Activated CD4-positive, alpha-beta T cell treated with anti-CD3 and anti-CD28 coated beads, Interleukin-2, amount 50 U/mL, for 48 hours (primary cell): ENCODE measurements at regions not wholly inside any gene's neighbourhood (a gene's known extent, or its start where the extent isn't known, plus 50 kb on each side); places are given as distances from the start of the nearest gene placed in this dataset.

Experiments
- DNase-seq, 2 experiments: peaks; one replicate each; pipeline ENCODE4 v3.0.0-alpha.2; 2020

DNA sequence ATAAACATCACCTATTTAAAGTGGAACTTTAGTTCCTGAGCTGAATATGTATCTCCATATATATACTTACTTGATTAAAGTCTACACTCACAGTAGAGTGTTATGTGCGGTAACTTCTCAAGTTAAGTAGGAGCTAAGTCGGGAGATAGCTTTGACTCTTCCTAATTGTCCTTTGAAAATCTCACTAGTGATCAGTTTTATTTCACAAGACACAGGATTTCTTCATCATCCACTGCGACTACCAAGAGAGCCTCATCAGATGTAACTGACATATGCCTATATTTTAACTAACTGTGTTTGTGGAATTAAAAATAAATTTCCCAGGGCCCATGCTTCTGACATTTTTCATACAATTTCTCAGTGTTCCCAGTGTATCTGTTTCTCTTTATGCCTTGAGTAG lies 1664.0 kb downstream of the EFNB2 start:
- no peak for DNase-seq

GRCh38 chr13:104869501-104869900 lies 1666.0 kb downstream of the EFNB2 start:
- DNase-seq: no peak

DNA sequence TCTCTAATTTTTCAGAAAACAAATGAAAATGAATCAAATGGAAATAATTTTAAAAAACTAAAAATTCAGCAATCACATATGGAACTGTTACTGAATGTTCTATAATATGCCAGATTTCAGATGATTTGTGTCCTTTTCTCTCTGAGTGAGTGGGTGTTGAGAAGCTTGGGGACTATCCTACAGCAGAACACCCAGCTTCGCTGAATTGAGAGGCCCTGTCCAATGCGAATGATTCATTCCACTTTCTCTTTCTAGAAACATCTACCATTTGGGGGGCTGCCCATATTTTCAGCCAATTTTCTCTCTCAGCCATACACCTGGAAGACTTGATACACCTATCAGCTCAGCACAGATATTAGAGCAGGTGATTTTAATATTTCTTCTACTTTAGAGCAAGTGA lies 1666.7 kb downstream of the EFNB2 start:
- no peak for DNase-seq

- no peak for DNase-seq
Measured at GRCh38 chr13:104855581-104855980, 1679.9 kb downstream of the EFNB2 start.

DNA sequence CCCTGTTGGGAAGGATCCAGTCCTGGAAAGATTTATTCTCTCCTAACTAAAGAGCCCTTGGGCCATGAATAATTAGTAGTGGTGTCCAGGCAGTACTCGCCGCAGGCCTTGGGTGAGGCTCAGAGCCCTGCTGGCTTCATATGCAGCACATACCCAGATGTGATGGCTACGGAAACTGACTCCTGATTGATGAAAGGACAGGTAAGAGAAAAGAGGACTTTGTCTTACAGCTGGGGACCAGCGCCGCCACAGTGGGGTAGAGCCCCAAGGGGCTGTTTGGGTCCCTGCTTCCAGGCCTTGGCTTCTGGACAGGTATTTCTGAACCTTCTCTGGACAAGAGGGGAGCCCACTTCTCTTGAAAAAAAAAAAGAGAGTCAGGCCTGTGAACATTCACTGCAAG lies 1680.8 kb downstream of the EFNB2 start:
- DNase-seq: no peak

- DNase-seq: no peak
Measured at GRCh38 chr13:104854007-104854406, 1681.5 kb downstream of the EFNB2 start.

DNA sequence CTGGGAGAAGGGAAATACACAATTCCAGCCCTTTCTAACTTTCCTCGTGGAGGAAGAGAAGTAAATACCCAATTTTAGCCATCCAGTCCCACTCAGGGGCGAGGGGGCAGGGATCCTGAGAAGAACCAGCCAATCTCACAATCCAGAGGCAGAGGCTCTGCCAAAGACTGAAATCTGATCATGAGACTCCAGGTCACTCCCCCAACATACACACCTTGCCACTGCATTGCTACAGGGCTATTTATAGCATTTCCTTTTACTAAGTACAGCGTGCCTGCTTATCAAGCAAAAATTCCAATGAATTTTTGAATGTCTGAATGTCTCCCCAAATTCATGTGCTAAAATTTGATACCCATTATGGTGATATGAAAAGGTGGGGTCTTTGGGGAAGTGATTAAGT lies 1687.5 kb downstream of the EFNB2 start:
- DNase-seq: no peak

- no peak for DNase-seq
Measured at GRCh38 chr13:104843401-104843800, 1692.1 kb downstream of the EFNB2 start.

DNA sequence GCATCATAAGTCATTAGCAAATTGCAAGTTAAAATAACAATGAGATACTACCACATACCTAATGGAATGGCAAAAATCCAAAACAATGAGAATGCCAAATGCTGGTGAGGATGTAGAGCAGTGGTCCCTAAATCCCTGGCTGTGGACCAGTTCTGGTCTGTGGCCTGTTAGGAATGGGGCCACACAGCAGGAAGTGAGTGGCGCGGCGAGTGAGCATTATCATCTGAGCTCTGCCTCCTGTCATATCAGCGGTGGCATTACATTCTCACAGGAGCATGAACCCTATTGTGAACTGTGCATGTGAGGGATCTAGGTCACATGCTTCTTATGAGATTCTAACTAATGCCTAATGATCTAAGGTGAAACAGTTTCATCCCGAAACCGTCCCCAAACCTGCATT lies 1694.4 kb downstream of the EFNB2 start:
- no peak for DNase-seq

DNA sequence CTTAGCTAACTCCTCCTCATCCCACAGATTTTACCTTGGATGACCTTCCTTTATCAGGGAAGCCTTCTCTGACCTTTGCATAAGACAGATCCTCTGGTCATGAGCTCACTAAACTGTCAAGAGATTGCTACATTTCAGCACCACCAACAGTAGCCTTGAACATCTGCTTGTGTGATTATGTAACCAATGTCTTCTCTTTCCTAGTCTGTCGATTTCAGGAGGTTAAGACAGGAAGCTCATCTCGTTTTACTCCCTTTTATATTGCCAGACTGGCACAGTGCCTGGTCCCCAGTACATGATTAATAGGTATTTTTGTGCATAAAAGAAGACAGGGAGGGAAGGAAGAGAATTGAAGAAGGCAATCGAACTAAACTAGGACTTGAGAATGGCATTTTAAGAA lies 1697.7 kb downstream of the EFNB2 start:
- no peak for DNase-seq

DNA sequence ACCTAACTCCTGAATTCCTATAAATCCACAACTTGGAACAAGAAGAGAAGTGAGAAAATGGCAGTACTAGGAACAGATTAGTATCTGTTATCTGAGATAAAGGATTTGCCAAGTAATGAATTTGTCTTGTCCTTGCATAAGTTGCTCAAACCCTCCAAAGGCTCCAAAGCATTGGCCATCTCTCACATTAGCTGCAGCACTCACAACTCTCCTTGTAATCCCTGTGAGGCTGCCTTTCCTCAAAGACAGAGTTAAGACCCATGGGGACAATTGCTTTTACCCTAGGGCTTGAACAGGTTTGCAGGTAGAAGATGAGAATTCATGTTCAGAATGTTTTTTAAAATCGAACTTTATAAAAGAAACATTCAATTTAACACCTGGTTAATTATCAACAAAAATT lies 1702.2 kb downstream of the EFNB2 start:
- DNase-seq: no peak

DNA sequence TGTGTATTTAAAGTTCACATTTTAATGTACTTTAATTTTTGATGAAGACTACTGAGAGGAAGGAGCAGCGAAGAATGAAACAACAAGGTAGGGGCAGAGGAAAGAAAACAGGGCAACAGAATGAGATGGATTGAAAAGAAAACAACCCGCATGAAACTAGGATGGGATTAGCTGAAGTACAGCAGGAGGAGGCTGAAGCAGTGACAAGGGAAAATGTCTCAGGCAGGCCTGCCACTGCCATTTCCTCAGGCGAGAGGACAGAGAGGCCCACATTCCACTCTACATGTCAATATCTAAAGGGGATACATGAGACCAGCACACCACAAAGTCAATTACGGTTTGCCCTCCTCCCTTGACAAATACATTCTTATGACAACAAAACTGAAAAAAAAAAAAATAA lies 1703.2 kb downstream of the EFNB2 start:
- DNase-seq: no peak

- DNase-seq: no peak
Measured at GRCh38 chr13:104831831-104832230, 1703.6 kb downstream of the EFNB2 start.

DNA sequence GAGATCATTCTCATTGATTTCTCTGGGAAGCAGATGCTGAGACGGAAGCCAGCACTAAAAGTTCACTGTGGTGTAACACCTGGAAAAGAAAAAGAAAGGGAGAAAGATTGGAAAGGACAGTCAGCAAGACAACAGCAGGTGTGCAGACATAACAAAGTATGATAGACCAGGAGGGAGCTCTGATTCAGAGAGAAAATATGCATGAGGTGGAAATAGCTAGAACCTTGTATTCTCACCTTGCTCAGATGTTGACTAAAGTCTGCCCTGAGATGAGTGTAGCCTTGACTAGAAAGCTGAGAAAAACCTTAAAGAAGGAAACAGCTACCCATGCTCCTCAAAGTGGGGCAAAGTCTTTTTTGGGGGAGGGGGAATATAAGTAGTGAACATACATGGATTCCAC lies 1711.8 kb downstream of the EFNB2 start:
- no peak for DNase-seq

DNA sequence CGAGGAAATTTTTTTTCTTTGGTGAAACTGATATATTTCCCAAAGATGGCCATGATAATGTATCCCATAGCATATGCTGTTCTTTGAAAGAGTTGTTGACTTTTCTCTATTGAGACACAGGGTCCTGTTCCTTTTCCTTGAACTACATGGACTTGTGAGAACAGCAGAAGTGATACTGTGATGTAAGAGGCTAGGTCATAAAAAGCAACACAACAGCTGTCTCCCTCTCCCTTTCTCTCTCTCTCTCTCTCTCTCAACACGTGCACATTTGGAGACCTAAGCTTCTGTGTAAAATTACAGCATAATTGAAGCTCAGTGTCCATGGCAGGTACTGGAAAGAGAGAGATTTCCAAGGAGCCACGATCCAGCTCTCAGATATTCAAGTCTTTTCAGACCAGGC lies 1712.4 kb downstream of the EFNB2 start:
- DNase-seq: no peak

GRCh38 chr13:104817271-104817670 lies 1718.2 kb downstream of the EFNB2 start:
- no peak for DNase-seq

DNA sequence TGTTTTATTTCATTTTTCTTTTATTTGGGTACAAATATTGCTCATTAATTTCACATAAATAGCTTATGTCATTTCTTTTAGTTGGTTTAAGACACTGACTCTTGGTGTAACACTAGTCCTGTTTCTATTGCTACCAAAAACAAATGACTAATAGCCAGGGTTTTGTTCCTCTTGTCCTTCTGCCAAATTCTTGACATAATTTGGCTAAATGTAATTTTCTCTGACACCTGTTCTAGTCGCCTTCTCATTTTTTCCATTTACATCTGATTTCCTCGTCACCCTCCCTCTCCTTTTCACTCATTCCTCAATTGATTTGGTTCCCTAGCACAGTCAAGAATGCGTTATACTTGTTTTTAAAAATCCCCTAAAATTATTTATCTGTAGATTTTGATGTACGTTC lies 1718.7 kb downstream of the EFNB2 start:
- no peak for DNase-seq

DNA sequence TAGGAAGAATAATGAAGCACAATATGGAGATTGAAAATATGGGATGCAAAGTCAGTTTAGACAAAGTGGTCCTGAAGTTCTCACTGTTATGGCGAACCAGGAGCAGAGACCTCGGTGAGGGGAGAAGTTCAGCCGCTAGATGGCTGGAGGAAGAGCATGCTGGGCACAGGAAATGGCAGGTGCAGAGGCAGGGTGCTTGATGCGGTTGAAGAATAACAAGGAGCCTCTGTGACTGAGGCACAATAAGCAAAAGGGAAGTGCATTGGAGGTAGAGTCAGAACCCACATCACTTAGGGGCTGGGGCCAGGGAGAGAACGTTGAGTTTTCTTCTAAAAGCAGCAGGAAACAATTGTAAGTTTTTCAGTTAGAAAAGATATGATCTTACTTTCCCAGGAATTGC lies 1725.2 kb downstream of the EFNB2 start:
- DNase-seq: no peak

DNA sequence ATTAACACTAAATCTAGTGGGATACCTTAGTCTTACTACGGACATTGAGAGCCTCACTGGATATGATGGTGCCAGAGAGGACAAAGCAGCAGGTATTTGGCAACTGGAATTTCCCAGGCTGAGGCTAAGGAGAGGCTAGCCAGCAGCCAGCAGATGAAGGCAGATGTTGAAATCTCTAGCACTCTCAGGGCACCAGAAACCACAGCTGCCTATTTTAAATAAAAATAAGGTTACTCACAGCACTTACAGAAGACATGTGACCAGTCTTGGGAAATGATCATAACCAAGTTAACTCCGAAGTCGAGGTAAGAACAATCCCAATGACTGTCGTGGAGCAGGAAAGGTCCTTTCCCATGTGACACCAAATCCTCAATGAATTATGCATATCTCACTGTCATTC lies 1726.0 kb downstream of the EFNB2 start:
- no peak for DNase-seq

DNA sequence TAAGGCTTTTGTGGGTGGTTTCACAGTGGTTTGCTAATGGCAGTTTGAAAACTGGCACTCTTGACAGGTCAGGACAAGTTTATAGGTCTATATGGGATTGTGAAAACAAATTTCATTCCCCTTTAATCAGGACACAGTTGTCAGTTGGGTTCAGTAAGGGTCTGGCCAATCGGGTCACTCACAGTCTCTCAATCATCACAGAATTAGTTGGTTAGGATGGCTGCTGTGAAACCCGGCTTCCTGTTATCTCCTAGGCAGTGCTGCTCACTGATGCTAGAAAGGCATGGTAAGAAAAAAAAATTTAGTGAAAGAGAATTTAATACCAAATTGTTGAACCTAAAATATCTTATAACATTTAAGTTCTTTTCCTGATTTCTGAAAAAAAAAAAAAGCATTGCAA lies 1730.1 kb downstream of the EFNB2 start:
- DNase-seq: no peak

DNA sequence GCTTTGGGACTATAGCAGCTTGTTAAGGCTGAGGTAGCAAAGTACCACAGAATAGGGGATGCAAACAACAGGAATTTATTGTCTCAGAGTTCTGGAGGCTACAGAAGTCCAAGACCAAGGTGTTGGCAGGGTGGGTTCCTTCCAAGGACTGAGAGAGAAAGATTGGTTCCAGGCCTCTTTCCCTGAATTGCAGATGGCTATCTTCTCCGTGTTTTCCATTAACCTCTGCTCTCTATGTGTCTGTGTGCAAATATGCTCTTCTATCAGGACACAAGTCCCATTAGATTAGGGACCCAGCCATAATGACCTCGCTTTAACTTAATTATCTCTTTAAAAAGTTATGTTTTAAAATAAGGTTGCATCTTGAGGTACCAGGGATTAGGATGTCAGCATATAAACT lies 1732.9 kb upstream of the SLC10A2 start:
- DNase-seq: no peak

DNA sequence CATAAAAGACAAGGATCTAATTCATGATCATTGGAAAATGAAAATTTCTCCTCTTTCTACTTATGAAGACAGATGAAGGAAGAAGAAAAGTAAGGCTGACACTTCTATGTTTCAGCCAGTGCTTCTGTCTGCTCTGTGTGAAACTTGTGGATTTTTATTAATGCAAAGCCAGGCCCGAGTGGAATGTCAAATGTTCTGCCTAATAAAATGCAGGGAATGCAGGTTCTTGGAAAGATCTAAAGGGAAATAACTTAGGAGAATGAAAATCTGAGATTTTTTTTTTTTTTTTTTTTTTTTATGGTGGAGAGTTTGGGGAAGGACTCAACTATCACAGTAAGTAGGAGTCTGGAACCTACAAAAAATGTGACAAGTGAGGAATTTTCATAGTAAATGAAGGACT lies 1732.3 kb upstream of the SLC10A2 start:
- DNase-seq: no peak

GRCh38 chr13:104796581-104796980 lies 1730.4 kb upstream of the SLC10A2 start:
- no peak for DNase-seq

GRCh38 chr13:104785952-104786351 lies 1719.7 kb upstream of the SLC10A2 start:
- DNase-seq: no peak

DNA sequence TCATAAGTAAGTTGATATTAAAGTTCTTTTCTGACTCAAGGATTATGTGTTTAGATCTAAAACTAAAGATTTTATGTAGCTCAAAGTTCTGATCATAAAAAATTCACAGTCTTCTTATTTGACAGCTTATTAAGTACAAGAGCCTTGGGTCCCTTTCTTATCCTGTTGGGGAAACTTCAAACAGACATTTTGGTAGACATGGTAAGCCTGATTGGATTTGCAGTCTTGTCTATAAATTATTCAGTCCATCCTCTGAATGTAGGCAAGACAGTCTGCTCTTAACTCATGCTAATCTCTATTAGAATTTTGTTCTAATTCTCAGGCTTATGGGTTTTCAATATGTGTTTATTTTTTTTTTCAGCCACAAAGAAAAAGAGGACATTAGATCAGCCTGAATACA lies 1718.7 kb upstream of the SLC10A2 start:
- DNase-seq: no peak

DNA sequence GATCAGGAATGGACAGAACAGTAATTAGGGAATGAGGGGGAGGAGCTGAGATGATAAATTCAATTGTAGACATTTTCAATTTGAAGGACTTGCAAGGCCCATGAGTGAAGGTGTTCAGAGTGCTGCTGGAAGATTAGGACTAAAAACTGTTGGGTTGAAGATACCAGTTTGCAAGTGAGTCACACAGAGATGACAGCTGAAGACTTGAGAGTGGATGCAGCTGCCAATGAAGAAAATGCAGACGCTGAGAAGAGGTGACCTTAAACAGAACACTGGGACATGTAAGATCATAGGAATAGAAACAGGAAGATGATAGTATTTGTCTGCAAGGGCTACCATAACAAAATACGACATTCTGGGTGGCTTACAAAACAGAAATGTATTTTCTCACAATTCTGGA lies 1716.5 kb upstream of the SLC10A2 start:
- no peak for DNase-seq
